ENCODE measurements at regions not wholly inside any gene's neighbourhood (a gene's known extent, or its start where the extent isn't known, plus 50 kb on each side); places are given as distances from the start of the nearest gene placed in this dataset.

DNA sequence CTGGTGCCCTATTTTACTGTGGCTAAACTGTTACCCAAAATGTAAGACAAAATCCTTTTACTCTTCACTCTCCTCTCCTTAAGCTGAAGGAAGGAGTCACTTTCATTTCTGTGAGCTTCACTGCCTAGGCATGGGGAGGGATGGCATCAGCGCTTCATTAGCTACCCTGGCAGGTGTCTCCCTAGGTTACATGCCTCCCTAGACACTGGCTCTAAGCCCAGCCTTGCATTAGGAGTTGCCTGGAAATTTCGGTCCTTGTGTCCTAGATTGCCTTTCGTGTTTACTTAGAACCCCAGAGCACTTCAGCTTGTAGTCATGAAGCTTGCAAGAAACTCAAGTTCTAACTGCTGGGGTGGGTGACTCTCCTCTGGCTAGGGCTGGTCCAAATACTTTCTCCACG lies 520.5 kb upstream of the STXBP6 start:
- TF ChIP-seq TAF1 (IDR thresholded peaks at IDR 0.05; ENCODE audit: borderline replicate concordance, insufficient read depth, low read length) (no peak), POLR2AphosphoS5 (IDR thresholded peaks at IDR 0.05; ENCODE audit: low read depth, low read length) (no peak)
- TF ChIP-seq, protein P1, sequence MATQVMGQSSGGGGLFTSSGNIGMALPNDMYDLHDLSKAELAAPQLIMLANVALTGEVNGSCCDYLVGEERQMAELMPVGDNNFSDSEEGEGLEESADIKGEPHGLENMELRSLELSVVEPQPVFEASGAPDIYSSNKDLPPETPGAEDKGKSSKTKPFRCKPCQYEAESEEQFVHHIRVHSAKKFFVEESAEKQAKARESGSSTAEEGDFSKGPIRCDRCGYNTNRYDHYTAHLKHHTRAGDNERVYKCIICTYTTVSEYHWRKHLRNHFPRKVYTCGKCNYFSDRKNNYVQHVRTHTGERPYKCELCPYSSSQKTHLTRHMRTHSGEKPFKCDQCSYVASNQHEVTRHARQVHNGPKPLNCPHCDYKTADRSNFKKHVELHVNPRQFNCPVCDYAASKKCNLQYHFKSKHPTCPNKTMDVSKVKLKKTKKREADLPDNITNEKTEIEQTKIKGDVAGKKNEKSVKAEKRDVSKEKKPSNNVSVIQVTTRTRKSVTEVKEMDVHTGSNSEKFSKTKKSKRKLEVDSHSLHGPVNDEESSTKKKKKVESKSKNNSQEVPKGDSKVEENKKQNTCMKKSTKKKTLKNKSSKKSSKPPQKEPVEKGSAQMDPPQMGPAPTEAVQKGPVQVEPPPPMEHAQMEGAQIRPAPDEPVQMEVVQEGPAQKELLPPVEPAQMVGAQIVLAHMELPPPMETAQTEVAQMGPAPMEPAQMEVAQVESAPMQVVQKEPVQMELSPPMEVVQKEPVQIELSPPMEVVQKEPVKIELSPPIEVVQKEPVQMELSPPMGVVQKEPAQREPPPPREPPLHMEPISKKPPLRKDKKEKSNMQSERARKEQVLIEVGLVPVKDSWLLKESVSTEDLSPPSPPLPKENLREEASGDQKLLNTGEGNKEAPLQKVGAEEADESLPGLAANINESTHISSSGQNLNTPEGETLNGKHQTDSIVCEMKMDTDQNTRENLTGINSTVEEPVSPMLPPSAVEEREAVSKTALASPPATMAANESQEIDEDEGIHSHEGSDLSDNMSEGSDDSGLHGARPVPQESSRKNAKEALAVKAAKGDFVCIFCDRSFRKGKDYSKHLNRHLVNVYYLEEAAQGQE (IDR thresholded peaks at IDR 0.05; ENCODE audit: insufficient read depth in 1 of 2, low read depth in 2 of 2, low read length in 2 of 2), result no peak
